ENCODE measurements at regions not wholly inside any gene's neighbourhood (a gene's known extent, or its start where the extent isn't known, plus 50 kb on each side); places are given as distances from the start of the nearest gene placed in this dataset.
A peak's percentile ranks its signal among the peaks of the same experiment; 100 is the strongest.

DNA sequence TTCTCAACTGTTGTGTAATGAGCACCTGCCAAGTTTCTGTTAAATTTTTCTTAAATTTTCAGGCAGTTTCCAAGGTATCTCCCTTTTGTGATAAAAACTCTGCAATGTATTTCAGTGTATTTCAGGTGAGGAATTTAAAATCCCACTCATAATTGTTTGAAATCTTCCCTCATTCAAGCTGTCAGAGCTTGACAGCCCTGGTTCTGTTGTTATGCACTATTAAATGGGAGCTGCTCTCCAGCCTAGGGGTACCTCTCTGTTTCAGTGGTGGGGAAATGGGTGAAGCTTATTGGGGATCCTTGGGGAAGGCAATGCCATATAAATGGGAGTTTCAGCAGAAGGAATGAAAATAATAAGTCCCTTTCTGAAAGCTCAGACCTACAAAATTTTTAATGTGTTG lies 178.0 kb upstream of the TMCO5A start (continued):
- TF ChIP-seq, protein P1, sequence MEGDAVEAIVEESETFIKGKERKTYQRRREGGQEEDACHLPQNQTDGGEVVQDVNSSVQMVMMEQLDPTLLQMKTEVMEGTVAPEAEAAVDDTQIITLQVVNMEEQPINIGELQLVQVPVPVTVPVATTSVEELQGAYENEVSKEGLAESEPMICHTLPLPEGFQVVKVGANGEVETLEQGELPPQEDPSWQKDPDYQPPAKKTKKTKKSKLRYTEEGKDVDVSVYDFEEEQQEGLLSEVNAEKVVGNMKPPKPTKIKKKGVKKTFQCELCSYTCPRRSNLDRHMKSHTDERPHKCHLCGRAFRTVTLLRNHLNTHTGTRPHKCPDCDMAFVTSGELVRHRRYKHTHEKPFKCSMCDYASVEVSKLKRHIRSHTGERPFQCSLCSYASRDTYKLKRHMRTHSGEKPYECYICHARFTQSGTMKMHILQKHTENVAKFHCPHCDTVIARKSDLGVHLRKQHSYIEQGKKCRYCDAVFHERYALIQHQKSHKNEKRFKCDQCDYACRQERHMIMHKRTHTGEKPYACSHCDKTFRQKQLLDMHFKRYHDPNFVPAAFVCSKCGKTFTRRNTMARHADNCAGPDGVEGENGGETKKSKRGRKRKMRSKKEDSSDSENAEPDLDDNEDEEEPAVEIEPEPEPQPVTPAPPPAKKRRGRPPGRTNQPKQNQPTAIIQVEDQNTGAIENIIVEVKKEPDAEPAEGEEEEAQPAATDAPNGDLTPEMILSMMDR (conservative IDR thresholded peaks at IDR 0.05; ENCODE audit: low read depth in 2 of 2): no peak
- TF ChIP-seq, protein P2, sequence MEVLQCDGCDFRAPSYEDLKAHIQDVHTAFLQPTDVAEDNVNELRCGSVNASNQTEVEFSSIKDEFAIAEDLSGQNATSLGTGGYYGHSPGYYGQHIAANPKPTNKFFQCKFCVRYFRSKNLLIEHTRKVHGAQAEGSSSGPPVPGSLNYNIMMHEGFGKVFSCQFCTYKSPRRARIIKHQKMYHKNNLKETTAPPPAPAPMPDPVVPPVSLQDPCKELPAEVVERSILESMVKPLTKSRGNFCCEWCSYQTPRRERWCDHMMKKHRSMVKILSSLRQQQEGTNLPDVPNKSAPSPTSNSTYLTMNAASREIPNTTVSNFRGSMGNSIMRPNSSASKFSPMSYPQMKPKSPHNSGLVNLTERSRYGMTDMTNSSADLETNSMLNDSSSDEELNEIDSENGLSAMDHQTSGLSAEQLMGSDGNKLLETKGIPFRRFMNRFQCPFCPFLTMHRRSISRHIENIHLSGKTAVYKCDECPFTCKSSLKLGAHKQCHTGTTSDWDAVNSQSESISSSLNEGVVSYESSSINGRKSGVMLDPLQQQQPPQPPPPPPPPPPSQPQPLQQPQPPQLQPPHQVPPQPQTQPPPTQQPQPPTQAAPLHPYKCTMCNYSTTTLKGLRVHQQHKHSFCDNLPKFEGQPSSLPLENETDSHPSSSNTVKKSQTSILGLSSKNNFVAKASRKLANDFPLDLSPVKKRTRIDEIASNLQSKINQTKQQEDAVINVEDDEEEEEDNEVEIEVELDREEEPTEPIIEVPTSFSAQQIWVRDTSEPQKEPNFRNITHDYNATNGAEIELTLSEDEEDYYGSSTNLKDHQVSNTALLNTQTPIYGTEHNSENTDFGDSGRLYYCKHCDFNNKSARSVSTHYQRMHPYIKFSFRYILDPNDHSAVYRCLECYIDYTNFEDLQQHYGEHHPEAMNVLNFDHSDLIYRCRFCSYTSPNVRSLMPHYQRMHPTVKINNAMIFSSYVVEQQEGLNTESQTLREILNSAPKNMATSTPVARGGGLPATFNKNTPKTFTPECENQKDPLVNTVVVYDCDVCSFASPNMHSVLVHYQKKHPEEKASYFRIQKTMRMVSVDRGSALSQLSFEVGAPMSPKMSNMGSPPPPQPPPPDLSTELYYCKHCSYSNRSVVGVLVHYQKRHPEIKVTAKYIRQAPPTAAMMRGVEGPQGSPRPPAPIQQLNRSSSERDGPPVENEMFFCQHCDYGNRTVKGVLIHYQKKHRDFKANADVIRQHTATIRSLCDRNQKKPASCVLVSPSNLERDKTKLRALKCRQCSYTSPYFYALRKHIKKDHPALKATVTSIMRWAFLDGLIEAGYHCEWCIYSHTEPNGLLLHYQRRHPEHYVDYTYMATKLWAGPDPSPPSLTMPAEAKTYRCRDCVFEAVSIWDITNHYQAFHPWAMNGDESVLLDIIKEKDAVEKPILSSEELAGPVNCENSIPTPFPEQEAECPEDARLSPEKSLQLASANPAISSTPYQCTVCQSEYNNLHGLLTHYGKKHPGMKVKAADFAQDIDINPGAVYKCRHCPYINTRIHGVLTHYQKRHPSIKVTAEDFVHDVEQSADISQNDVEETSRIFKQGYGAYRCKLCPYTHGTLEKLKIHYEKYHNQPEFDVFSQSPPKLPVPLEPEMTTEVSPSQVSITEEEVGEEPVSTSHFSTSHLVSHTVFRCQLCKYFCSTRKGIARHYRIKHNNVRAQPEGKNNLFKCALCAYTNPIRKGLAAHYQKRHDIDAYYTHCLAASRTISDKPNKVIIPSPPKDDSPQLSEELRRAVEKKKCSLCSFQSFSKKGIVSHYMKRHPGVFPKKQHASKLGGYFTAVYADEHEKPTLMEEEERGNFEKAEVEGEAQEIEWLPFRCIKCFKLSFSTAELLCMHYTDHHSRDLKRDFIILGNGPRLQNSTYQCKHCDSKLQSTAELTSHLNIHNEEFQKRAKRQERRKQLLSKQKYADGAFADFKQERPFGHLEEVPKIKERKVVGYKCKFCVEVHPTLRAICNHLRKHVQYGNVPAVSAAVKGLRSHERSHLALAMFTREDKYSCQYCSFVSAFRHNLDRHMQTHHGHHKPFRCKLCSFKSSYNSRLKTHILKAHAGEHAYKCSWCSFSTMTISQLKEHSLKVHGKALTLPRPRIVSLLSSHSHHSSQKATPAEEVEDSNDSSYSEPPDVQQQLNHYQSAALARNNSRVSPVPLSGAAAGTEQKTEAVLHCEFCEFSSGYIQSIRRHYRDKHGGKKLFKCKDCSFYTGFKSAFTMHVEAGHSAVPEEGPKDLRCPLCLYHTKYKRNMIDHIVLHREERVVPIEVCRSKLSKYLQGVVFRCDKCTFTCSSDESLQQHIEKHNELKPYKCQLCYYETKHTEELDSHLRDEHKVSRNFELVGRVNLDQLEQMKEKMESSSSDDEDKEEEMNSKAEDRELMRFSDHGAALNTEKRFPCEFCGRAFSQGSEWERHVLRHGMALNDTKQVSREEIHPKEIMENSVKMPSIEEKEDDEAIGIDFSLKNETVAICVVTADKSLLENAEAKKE (CRISPR knock-in tag; IDR thresholded peaks at IDR 0.05): no peak
- TF ChIP-seq ZNF114 (CRISPR knock-in tag; IDR thresholded peaks at IDR 0.05): no peak

DNA sequence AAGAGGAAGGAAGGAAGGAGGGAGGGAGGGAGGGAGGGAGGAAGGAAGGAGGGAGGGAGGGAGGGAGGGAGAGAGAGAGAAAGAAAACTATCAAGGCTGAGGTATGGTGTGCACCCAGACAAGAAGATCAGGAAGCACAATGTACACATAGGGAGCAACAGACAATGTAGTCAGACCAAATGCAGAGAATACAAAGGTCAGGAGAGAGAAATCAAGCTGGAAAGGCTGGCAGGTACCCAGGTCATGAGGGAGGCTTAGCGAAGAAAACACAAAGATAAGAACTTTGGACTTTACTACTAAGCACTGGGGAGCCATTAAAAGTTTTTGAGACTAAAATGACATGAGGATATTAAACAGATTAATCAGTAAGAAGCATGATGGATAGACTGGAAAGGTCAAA lies 176.0 kb upstream of the TMCO5A start:
- no peaks in the 10 kb centered on the region; the same call in 2 of the 3 replicates for H3K9me3 Mint-ChIP-seq
- TF ChIP-seq CREB1 (CRISPR knock-in tag; IDR thresholded peaks at IDR 0.05; ENCODE audit: low read depth): no peak
- TF ChIP-seq JUNB (IDR thresholded peaks at IDR 0.05; ENCODE audit: unreplicated experiment): no peak
- no peak for TF ChIP-seq POLR2AphosphoS5 (IDR thresholded peaks at IDR 0.05; ENCODE audit: low read depth)
- TF ChIP-seq ZNF114 (CRISPR knock-in tag; IDR thresholded peaks at IDR 0.05): no peak
- TF ChIP-seq, protein P2 (CRISPR knock-in tag; IDR thresholded peaks at IDR 0.05): no peak
- no peak for TF ChIP-seq STAT1 (IDR thresholded peaks at IDR 0.05; ENCODE audit: unreplicated experiment)

More for the DNA sequence above, 176.0 kb upstream of the TMCO5A start:
- Histone ChIP-seq H3K4me2 (no peak overlapping the region), H3K27me3 (ENCODE audit: insufficient read depth) (no peaks in the 10 kb centered on the region), H2AFZ (peak overlapping the region; percentile 43), H3K9me2 (ENCODE audit: insufficient read depth) (peaks cover 3% of the 10 kb centered on the region; the same call in 1 of the 2 replicates), H3K36me3 (ENCODE audit: insufficient read depth) (no peaks in the 10 kb centered on the region), H3K79me2 (replicated peaks; ENCODE audit: insufficient read depth) (no peaks in the 10 kb centered on the region), H3K27ac (ENCODE audit: low read depth) (no peak overlapping the region), H3F3A (replicated peaks; ENCODE audit: low read depth) (no peaks in the 10 kb centered on the region), H4K20me1 (replicated peaks; ENCODE audit: insufficient read depth) (no peaks in the 10 kb centered on the region), H3K4me3 (no peak overlapping the region), H3K4me1 (ENCODE audit: insufficient read depth) (no peaks in the 10 kb centered on the region)
- ATAC-seq (no peak), DNase-seq (ENCODE audit: low spot score) (no peak)
- H3K4me1 Mint-ChIP-seq: no peaks in the 10 kb centered on the region
- no peak overlapping the region for H3K4me3 Mint-ChIP-seq
- H3K36me3 Mint-ChIP-seq (ENCODE audit: low read depth): no peaks in the 10 kb centered on the region
- H3K27me3 Mint-ChIP-seq (ENCODE audit: insufficient read depth, low read depth, poor library complexity): no peaks in the 10 kb centered on the region
- H3K27ac Mint-ChIP-seq: no peak overlapping the region

Measured in GM23338 (cell line).